BLaER1 (cell line): ENCODE measurements at regions not wholly inside any gene's neighbourhood (a gene's known extent, or its start where the extent isn't known, plus 50 kb on each side); places are given as distances from the start of the nearest gene placed in this dataset.

ENCODE experiments used
- H3K27ac ChIP-seq: shearing (Covaris generic); formaldehyde crosslinking; 2 replicates; pipeline ENCODE4 v1.8.1; 2022
- H3K27me3 ChIP-seq: shearing (Covaris generic); formaldehyde crosslinking; 2 replicates; pipeline ENCODE4 v1.8.1; 2022
- H3K36me3 ChIP-seq: shearing (Covaris generic); formaldehyde crosslinking; 2 replicates; pipeline ENCODE4 v1.8.1; 2022
- H3K4me1 ChIP-seq: shearing (Covaris generic); formaldehyde crosslinking; 2 replicates; pipeline ENCODE4 v1.8.1; 2022
- H3K4me2 ChIP-seq: shearing (Covaris generic); formaldehyde crosslinking; 2 replicates; pipeline ENCODE4 v1.8.1; 2022
- H3K4me3 ChIP-seq: shearing (Covaris generic); formaldehyde crosslinking; 2 replicates; pipeline ENCODE4 v1.8.1; 2022
- H3K9ac ChIP-seq: shearing (Covaris generic); formaldehyde crosslinking; 2 replicates; pipeline ENCODE4 v1.8.1; 2022
- H3K9me3 ChIP-seq: shearing (Covaris generic); formaldehyde crosslinking; 2 replicates; pipeline ENCODE4 v1.8.1; 2022
- H4K20me1 ChIP-seq: shearing (Covaris generic); formaldehyde crosslinking; 2 replicates; pipeline ENCODE4 v1.8.1; 2022
- Cebpa-rat ChIP-seq: shearing (Covaris generic); IDR thresholded peaks from 2 replicates; pipeline ENCODE4 v1.8.1; 2022

DNA sequence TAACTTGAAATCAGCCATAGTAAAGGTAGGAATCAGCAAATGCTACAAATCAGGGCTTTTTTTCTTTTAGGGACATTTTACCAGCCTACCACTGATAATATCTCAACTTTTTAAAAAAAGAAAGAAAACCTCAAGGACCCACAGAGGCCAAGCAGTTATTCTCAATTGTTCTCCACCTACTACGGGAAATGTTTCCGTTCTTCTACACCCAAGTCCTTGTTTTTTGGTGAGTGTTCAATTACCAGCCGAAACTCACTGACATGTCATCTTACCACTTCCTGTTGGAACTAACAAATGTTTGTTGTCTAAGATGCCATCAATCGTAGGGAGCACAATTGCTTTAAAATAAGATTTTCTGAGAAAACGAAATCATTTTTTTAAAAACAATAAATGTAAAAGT, 50.2 kb upstream of the CDK1 start:
- no peak overlapping the region for H3K4me3 ChIP-seq
- H4K20me1 ChIP-seq = no peaks in the 10 kb centered on the region
- H3K36me3 ChIP-seq = no peaks in the 10 kb centered on the region
- TF ChIP-seq Cebpa-rat = no peak
- no peak overlapping the region for H3K27ac ChIP-seq
- no peaks in the 10 kb centered on the region for H3K4me1 ChIP-seq
- no peaks in the 10 kb centered on the region for H3K27me3 ChIP-seq
- no peak overlapping the region for H3K9ac ChIP-seq
- H3K4me2 ChIP-seq = no peak overlapping the region
- peaks cover 4% of the 10 kb centered on the region for H3K9me3 ChIP-seq

DNA sequence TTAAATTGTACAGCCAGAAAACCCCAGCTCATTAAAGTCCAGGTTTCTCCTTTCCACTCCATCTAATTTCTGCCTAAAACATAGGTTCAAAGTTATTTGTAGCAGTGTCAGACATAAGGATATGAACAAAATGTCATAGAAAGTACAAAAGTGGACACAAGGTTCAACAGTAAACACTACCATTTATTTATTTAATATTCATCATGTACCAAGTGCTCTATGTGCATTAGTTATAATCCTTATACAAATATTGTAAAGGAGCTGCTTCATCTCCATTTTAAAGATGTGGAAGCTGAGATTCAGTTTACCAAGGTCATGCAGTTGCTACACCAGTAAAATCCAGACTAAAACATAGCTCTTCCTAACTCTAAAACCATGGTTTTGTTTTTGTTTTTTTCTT, 52.0 kb upstream of the CDK1 start:
- Histone ChIP-seq H4K20me1 (no peaks in the 10 kb centered on the region), H3K4me1 (no peaks in the 10 kb centered on the region), H3K27ac (no peak overlapping the region), H3K4me2 (no peak overlapping the region), H3K27me3 (no peaks in the 10 kb centered on the region), H3K4me3 (no peak overlapping the region), H3K36me3 (no peaks in the 10 kb centered on the region), H3K9me3 (no peaks in the 10 kb centered on the region), H3K9ac (no peak overlapping the region)
- TF ChIP-seq Cebpa-rat = no peak

DNA sequence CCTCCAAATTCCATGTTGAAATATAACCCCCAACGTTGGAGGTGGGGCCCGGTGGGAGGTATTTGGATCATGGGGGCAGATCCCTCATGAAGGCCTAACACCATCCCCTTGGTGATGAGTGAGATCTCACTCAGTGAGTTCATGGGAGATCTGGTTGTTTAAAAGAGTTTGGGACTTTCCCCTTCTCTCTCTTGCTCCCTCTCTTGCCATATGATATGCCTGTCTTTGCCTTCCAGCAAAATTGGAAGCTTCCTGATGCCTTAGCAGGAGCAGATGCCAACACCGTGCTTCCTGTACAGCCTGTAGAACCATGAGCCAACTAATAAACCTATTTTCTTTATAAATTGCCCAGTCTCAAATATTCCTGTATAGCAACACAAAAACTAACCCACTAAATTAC, 55.7 kb upstream of the CDK1 start:
- H3K4me1 ChIP-seq = no peaks in the 10 kb centered on the region
- no peaks in the 10 kb centered on the region for H3K27me3 ChIP-seq
- TF ChIP-seq Cebpa-rat = no peak
- no peak overlapping the region for H3K9ac ChIP-seq
- no peak overlapping the region for H3K27ac ChIP-seq
- no peaks in the 10 kb centered on the region for H3K9me3 ChIP-seq
- no peaks in the 10 kb centered on the region for H4K20me1 ChIP-seq
- no peak overlapping the region for H3K4me3 ChIP-seq
- H3K4me2 ChIP-seq = no peak overlapping the region
- H3K36me3 ChIP-seq = no peaks in the 10 kb centered on the region

DNA sequence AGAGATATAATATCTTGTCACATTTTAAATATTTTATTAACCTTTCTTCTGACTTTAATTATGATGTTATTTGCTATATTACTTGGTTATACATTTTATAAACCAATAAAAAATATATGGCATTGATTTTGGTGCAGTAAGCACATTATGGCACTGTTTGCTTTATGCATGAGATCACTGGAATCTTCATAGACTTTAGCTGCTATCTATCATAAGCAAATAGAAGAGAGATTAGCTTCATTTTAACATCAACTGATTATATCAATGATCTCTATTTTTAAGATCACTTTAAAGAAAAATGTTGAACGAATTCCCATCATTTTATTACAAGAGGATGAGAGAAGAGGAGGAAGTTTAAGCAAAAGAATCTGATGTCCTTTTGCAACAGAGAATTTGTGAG, 58.6 kb upstream of the CDK1 start:
- H3K4me1 ChIP-seq = no peaks in the 10 kb centered on the region
- no peaks in the 10 kb centered on the region for H3K9me3 ChIP-seq
- no peak overlapping the region for H3K9ac ChIP-seq
- H3K27ac ChIP-seq = no peak overlapping the region
- no peaks in the 10 kb centered on the region for H4K20me1 ChIP-seq
- no peaks in the 10 kb centered on the region for H3K27me3 ChIP-seq
- no peaks in the 10 kb centered on the region for H3K36me3 ChIP-seq
- no peak overlapping the region for H3K4me3 ChIP-seq
- no peak overlapping the region for H3K4me2 ChIP-seq
- TF ChIP-seq Cebpa-rat = no peak

DNA sequence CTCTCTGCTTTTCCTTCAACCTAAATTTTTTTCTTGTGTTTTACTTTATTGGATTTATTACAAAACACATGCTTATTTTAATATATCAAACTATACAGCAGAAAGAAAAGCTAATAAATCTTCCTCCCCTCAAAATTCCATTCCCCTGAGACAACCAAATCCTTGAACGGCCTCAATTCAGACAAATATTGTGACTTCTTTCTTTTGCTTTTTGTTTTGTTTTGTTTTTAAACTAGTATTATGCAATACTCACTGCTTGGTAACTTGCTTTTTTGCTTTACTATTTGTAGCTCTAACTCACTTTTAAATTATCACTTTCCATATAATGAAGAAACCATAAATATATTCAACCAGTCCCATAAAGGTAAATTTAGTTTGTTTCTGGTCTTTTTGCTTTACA, 59.4 kb upstream of the CDK1 start:
- H3K4me1 ChIP-seq = no peaks in the 10 kb centered on the region
- H3K9ac ChIP-seq = no peak overlapping the region
- H3K27ac ChIP-seq = no peak overlapping the region
- no peaks in the 10 kb centered on the region for H3K9me3 ChIP-seq
- no peak overlapping the region for H3K4me3 ChIP-seq
- no peaks in the 10 kb centered on the region for H4K20me1 ChIP-seq
- H3K36me3 ChIP-seq = no peaks in the 10 kb centered on the region
- no peak for TF ChIP-seq Cebpa-rat
- H3K4me2 ChIP-seq = no peak overlapping the region
- no peaks in the 10 kb centered on the region for H3K27me3 ChIP-seq

DNA sequence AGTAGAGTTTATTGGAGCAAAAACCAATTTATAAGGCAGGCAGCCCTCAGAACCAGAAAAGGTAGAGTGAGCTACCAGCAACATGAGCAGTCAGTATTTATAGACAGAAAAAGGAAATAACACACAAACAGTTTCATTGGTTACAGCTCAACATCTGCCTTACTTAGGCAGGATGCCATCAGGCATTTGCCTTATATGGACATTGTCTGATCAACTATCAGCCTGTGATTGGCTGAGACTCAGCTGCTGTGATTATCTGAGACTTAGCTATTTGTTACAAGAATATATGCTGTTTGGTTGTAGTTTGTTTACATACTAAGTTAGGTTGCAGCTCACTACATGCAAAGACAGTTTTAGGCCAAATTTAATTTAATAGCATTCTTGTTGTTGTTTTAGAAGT, 60.4 kb upstream of the CDK1 start:
- no peak overlapping the region for H3K9ac ChIP-seq
- H4K20me1 ChIP-seq = no peaks in the 10 kb centered on the region
- no peaks in the 10 kb centered on the region for H3K36me3 ChIP-seq
- H3K9me3 ChIP-seq = no peaks in the 10 kb centered on the region
- no peak overlapping the region for H3K4me3 ChIP-seq
- H3K27me3 ChIP-seq = no peaks in the 10 kb centered on the region
- no peak overlapping the region for H3K27ac ChIP-seq
- no peak for TF ChIP-seq Cebpa-rat
- H3K4me2 ChIP-seq = no peak overlapping the region
- no peaks in the 10 kb centered on the region for H3K4me1 ChIP-seq

DNA sequence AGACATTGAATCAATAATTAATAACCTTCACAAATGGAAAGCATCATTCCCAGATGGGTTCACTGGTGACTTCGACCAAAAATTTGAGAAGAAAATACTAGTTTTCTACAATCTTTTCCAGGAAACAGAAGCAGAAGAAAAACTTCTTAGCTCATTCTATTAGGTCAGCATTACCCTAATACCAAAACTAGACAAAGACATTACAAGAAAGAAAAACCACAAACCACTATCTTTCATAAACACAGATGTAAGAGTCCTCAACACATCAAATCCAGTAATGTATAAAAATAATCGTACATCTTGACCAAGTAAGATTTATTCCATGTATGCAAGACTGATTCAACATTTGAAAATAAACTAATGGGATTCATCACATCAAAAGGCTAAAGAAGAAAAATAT, 64.0 kb upstream of the CDK1 start:
- H3K27ac ChIP-seq = no peak overlapping the region
- H3K36me3 ChIP-seq = no peaks in the 10 kb centered on the region
- H3K4me3 ChIP-seq = no peak overlapping the region
- no peak for TF ChIP-seq Cebpa-rat
- H4K20me1 ChIP-seq = no peaks in the 10 kb centered on the region
- H3K9ac ChIP-seq = no peak overlapping the region
- H3K4me2 ChIP-seq = no peak overlapping the region
- H3K4me1 ChIP-seq = no peaks in the 10 kb centered on the region
- no peaks in the 10 kb centered on the region for H3K27me3 ChIP-seq
- no peaks in the 10 kb centered on the region for H3K9me3 ChIP-seq

DNA sequence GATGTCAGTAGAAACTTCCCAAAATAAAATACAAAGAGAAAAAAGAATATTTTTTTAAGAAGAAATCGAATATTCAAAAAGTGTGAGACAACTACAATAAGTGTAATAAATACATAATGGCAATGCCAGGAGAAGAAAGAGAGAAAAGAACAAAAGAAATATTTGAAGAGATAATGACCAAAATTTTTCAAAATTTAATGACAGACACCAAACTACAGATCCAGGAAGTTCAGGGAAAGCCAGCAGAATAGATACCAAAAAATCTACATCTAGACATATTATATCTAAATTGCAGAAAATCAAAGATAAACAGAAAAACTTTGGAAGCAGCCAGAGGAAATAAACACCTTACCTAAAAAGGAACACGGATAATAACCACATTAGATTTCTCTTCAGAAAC, 66.8 kb upstream of the CDK1 start:
- Histone ChIP-seq H4K20me1 (no peaks in the 10 kb centered on the region), H3K36me3 (no peaks in the 10 kb centered on the region), H3K4me3 (no peak overlapping the region), H3K27ac (no peak overlapping the region), H3K9me3 (no peaks in the 10 kb centered on the region), H3K4me1 (no peaks in the 10 kb centered on the region), H3K4me2 (no peak overlapping the region), H3K27me3 (no peaks in the 10 kb centered on the region), H3K9ac (no peak overlapping the region)
- TF ChIP-seq Cebpa-rat = no peak

DNA sequence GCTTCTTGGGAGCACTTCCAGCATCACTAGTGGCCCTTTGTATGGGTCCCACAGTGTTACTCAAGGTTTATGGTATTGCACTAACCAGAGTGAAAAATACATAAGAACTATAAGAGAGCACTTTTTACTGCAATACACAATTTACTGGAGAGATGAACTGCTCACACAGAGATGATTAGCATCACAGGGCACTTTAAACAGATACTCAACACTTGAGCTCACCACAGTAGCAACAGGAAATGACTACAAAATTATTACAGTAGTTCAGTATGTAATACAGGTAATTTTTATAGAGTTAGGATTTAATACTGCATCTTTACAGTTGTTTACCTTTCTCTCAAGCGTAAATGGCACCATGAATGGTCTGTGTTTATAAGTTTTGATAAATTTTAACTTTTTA, 68.2 kb upstream of the CDK1 start:
- Histone ChIP-seq H4K20me1 (no peaks in the 10 kb centered on the region), H3K4me2 (no peak overlapping the region), H3K27me3 (no peaks in the 10 kb centered on the region), H3K4me1 (no peaks in the 10 kb centered on the region), H3K36me3 (no peaks in the 10 kb centered on the region), H3K9ac (no peak overlapping the region), H3K27ac (no peak overlapping the region), H3K4me3 (no peak overlapping the region), H3K9me3 (no peaks in the 10 kb centered on the region)
- no peak for TF ChIP-seq Cebpa-rat

DNA sequence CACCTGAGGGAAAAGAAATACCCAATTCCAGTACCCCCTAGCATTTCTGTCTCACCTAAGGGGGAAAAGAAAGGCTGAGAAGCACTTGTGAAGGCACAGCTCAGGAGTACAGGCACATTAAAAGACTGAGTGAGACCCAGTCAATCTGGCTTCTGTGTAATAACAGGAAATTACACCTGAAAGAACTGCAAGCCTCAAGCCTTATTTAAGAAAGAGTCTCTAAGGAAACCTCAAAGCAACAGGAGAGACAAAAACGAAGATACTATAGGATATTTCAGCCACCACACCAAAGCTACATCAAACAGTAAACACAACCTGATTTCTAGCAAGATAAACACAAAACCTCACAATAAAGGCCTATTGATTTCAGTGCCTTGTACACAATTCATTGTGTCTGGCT, 69.6 kb upstream of the CDK1 start:
- H3K9ac ChIP-seq = no peak overlapping the region
- no peaks in the 10 kb centered on the region for H3K27me3 ChIP-seq
- TF ChIP-seq Cebpa-rat = no peak
- H3K4me3 ChIP-seq = no peak overlapping the region
- no peak overlapping the region for H3K4me2 ChIP-seq
- no peak overlapping the region for H3K27ac ChIP-seq
- H3K4me1 ChIP-seq = no peaks in the 10 kb centered on the region
- no peaks in the 10 kb centered on the region for H3K9me3 ChIP-seq
- H3K36me3 ChIP-seq = no peaks in the 10 kb centered on the region
- no peaks in the 10 kb centered on the region for H4K20me1 ChIP-seq

DNA sequence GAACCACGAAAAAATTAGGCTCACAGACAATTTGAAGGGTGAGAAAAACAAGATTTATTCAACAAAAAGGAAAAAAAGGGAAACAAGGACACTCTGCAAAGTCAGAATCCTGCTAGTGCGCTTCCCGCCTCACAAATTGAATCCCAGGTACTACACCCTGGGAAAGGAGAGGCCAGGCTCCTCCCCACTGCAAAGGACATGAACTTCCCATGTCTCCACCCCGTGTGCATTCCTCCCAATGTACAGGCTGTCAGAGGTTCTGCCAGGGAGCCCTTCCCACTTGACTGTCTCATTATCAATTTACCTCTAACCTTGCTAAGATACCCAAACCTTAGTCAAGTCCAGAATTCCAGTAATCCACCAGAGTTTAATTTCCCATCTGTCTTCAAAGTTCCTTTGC, 70.4 kb upstream of the CDK1 start:
- TF ChIP-seq Cebpa-rat = no peak
- Histone ChIP-seq H4K20me1 (no peaks in the 10 kb centered on the region), H3K4me3 (no peak overlapping the region), H3K27ac (no peak overlapping the region), H3K27me3 (no peaks in the 10 kb centered on the region), H3K9ac (no peak overlapping the region), H3K4me1 (no peaks in the 10 kb centered on the region), H3K4me2 (no peak overlapping the region), H3K9me3 (no peaks in the 10 kb centered on the region), H3K36me3 (no peaks in the 10 kb centered on the region)
